GM21367 (cell line): ENCODE measurements at regions not wholly inside any gene's neighbourhood (a gene's known extent, or its start where the extent isn't known, plus 50 kb on each side); places are given as distances from the start of the nearest gene placed in this dataset.
"Not testable (repeated sequence)": the region's sequence is repeated elsewhere in the genome, so short reads cannot be mapped to it uniquely, and the experiment has no call there.

Experiments
- ATAC-seq: cut with Tn5 transposase; IDR thresholded peaks from one replicate; pipeline ENCODE4 v1.9.1; 2021; ENCODE audit not compliant: unreplicated experiment

GRCh38 chr17:45585794-45586650 lies 95.5 kb upstream of the PLEKHM1 start:
- ATAC-seq = not testable (repeated sequence)

DNA sequence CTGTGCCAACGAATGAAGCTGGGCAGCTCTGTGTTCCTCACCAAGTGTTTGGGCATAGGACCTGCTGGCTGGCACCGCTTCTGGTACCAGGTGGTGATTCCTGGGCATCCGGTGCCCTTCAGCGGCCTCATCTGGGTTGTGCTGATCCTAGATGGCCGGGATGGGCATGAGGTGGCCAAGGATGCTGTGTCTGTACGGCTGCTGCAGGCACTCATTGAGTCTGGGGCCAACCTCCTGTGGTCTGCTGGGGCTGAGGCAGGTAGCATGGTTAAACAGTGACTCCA lies 96.1 kb upstream of the PLEKHM1 start:
- ATAC-seq = not testable (repeated sequence)

GRCh38 chr17:45592433-45592923 lies 102.0 kb upstream of the PLEKHM1 start:
- not testable (repeated sequence) for ATAC-seq

- ATAC-seq = not testable (repeated sequence)
Measured at GRCh38 chr17:45596347-45596746, 105.8 kb upstream of the PLEKHM1 start.

- not testable (repeated sequence) for ATAC-seq
Measured at GRCh38 chr17:45600052-45601012, 109.8 kb upstream of the PLEKHM1 start.

DNA sequence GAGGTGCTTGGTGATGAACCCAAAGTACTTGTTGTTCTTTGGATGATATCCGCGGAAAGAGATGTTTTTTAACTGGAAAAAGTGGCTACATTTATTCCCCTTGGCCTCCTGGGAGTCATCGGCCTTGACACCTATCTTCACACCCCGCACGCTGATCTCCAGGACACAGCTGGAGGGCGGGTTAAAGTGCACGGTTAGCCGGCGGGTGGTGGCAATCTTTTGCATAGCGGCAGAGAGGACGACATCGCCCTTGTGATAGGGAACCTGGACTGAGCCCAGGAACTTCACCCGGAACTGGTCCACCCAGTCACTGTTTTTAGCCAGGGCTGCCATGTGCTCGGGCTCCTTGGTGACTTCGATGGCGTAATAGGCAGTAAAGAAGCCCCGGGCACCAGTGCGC lies 110.5 kb upstream of the PLEKHM1 start:
- not testable (repeated sequence) for ATAC-seq

- not testable (repeated sequence) for ATAC-seq
Measured at GRCh38 chr17:45601605-45602539, 111.4 kb upstream of the PLEKHM1 start.

DNA sequence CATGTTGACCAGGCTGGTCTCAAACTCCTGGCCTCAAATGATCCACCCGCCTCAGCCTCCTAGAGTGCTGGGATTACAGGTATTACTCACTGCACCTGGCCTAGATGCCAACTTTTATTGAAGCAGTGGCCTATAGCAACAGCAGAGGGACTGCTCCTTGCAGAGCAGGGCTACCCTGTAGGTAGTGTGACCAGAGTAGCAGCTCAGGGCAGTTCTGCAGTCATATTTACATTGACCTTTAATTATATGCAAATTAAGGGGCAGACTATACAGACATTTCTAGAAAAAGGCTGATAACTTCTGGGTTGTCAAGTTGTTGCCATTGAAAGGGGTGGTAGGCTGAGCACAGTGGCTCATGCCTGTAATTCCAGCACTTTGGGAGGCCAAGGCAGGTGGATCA lies 115.2 kb upstream of the PLEKHM1 start:
- not testable (repeated sequence) for ATAC-seq

- ATAC-seq = peak; percentile 93
Measured at GRCh38 chr17:45619984-45620405, 129.5 kb upstream of the PLEKHM1 start.

DNA sequence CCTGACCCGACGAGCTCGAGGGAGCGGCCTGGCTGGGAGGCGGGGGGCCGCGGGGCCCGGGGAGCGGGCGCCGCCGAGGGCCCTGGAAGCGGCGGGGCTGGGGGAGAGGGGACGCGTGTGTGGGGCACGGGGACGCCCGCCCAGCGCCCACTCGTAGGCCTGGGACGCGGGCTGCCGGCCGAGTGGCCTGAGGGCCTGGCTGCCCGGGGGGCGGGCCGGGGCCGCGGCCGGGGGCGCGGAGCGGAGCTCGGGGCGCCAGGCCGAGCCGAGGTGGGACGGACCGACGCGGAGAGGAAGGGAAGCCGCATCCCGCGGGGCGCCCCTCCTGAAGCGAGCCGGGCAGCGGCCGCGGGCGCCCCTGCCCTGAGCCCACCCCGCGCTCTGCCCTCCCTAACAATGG lies 129.9 kb upstream of the PLEKHM1 start:
- ATAC-seq = peak; percentile 32

- not testable (repeated sequence) for ATAC-seq
Measured at GRCh38 chr17:45621087-45621486, 130.6 kb upstream of the PLEKHM1 start.

DNA sequence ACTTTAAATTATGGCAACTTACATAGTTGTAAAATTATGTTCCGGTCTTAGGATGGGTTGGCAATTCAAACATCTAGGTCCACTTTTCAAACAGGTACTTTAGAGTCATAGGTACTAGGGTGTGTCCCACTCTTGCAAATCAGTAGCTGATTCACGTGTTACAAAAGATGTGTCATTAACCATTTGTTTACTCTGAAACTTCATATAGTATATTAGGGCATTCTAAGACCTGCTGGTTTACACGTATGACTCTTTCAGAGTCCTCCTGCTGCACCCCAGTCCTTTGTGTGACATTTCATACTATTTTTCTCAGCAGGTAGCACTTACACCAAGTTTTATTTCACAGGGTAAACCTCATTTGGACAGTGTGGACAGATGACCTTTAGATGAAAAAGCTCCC lies 131.8 kb upstream of the PLEKHM1 start:
- ATAC-seq = not testable (repeated sequence)

DNA sequence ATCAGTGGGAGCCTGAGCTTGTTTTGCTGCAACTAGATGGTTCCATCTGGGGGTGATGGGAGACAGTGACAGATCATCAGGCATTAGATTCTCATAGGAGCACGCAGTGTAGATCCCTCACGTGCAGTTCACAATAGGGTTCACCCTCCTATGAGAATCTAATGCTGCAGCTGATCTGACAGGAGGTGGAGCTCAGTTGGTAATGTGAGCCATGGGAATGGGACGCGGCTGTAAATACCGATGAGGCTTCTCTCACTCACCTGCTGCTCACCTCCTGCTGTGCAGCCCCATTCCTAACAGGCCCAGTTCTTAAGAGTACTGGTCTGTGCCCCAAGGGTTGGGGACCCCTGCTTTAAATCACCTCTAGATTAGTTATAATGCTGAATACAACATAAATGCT lies 137.5 kb upstream of the PLEKHM1 start:
- no peak for ATAC-seq

DNA sequence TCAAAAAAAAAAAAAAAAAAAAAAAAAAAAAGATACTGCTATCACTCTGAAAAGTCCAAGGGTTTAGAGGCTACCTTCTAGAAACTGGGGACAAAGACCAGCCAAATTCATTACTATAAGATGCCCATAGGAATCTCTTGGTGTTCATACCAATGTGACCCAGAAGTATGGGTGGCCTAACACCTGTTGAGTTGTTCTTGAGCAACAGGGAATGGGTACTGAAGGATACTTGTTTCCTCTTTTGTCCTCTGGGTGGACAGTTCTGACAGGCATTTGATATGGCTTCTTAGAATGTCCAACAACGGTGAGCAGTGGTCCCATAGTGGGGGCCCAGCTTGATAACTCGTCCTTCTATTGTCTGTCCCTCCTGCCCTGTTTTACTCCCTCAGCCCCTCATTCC lies 141.4 kb upstream of the PLEKHM1 start:
- no peak for ATAC-seq

DNA sequence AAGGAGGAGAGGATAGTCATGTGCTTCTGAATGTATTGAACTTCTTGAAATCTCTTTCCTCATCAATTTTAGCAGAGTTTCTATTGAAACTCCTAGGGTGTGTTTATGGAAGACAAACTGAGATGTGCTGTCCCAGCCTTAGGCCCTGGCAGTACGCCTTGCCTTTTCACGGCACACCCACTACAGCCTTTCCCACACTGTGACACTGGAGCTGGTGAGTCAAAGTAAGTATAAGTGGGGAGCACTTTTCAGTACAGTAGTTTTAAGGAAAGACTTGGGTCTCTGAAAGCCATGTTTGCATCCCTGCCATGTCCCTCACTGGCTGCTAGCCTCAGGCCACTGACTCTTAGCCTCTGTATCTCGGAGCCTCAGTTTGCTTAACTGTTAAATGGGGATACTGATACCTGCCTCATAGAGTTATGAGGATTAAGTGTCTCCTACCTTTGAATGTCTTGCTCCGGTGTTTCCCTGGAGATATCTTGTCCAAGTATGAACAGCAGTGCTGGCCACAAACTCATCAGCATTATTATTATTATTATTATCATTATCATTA lies 144.7 kb upstream of the CRHR1 start:
- ATAC-seq = no peak

DNA sequence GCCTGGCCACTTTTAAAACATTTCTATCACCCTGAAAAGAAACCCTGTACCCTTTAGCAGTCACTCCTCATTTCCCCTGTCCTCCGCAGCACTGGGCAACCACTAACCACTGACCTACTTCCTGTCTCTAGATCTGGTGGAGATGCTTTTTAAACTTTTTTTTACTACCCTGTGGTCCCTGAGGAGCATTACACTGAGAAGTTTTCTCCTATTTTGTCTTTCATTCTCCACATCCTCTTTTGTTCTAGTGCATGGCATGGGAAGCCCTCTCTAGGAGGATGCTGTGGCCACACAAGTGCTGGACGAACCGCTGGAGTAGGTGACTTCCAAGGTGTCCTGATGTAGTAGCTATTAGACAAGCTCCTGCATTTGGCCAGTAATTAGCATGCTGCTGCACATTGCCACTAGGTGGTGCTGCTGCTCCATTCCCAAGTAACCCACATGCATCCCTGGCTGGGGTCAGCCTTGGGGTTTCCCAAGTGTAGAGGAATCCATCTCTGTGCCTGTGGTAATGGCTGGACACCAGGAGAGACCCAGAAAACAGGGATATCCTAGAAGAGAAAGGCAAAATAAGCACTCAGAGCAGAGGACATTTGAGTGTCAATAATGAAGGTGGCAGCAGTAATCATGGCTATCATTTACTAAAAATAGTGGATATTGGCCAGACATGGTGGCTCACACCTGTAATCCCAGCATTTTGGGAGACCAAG lies 143.8 kb upstream of the CRHR1 start:
- no peak for ATAC-seq

GRCh38 chr17:45641541-45641940 lies 142.6 kb upstream of the CRHR1 start:
- no peak for ATAC-seq

GRCh38 chr17:45643591-45643990 lies 140.5 kb upstream of the CRHR1 start:
- no peak for ATAC-seq

- not testable (repeated sequence) for ATAC-seq
Measured at GRCh38 chr17:45644637-45645036, 139.5 kb upstream of the CRHR1 start.

DNA sequence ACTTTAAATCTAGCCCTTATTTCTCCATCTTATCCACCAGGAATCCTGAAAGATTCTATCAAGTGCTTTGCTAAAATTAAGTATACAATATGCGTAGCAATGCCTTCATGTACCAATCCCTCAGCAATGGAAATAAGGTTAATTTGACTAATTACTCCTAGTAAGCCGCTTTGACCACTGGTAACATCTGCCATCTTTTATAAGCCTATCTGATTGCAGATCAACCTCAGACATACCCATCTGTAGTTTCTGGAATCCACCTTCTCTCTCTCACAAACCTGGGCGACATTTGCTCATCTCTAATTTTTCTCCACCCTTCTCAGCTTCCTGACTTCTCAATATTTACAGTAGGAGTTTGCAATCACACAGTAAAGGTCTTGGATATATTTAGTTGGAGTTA lies 138.8 kb upstream of the CRHR1 start:
- ATAC-seq = no peak
